H1 (cell line): ENCODE measurements at regions not wholly inside any gene's neighbourhood (a gene's known extent, or its start where the extent isn't known, plus 50 kb on each side); places are given as distances from the start of the nearest gene placed in this dataset.

Experiments
- BACH1 ChIP-seq: IDR thresholded peaks from 2 replicates; pipeline ENCODE4 v1.6.1; 2012; ENCODE audit warnings: low read length, improper control_type of control experiment
- FOSL1 ChIP-seq: IDR thresholded peaks from 2 replicates; pipeline ENCODE4 v1.6.1; 2011; ENCODE audit warnings: mild to moderate bottlenecking, low read depth, low read length, moderate library complexity; ENCODE audit not compliant: insufficient read depth
- RAD21 ChIP-seq, 2 experiments: IDR thresholded peaks in 1 of 2; conservative IDR thresholded peaks in 1 of 2; 2 replicates each; pipeline ENCODE4 v1.6.1; 2011; ENCODE audit warnings: low read depth in 2 of 2, low read length in 2 of 2, improper control_type of control experiment in 1 of 2, inconsistent platforms in 1 of 2, mild to moderate bottlenecking in 1 of 2, moderate library complexity in 1 of 2
- RNF2 ChIP-seq: fragments of 200-900, 300-1000 bp; sonication (generic); IDR thresholded peaks from 2 replicates; pipeline ENCODE4 v1.7.1; 2016; ENCODE audit warnings: borderline replicate concordance, low read depth, mild to moderate bottlenecking, antibody characterized with exemption, low read length; ENCODE audit not compliant: poor library complexity, severe bottlenecking; ENCODE audit errors: missing control alignments
- SP1 ChIP-seq: IDR thresholded peaks from 2 replicates; pipeline ENCODE4 v1.6.1; 2011; ENCODE audit warnings: low read depth, low read length
- TAF7 ChIP-seq: optimal IDR thresholded peaks from 2 replicates; pipeline ENCODE3; 2011; ENCODE audit warnings: low read depth, mild to moderate bottlenecking, inconsistent platforms, low read length, moderate library complexity, borderline replicate concordance
- YY1 ChIP-seq: IDR thresholded peaks from 2 replicates; pipeline ENCODE4 v1.6.1; 2011; ENCODE audit warnings: low read depth, mild to moderate bottlenecking, low read length

GRCh38 chr3:79928687-79929408 lies 161.1 kb upstream of the ROBO1 start (continued):
- TF ChIP-seq BACH1 = no peak
- no peak for TF ChIP-seq SP1
- no peak for TF ChIP-seq YY1
- no peak for TF ChIP-seq FOSL1
- TF ChIP-seq RNF2 = no peak
- no peak for TF ChIP-seq RAD21 (IDR thresholded peaks at IDR 0.05 in 1 of 2, conservative IDR thresholded peaks at IDR 0.05 in 1 of 2; ENCODE audit: low read depth in 2 of 2, low read length in 2 of 2)
- no peak for TF ChIP-seq TAF7
